NCI-H1417 (cell line): ENCODE measurements at regions not wholly inside any gene's neighbourhood (a gene's known extent, or its start where the extent isn't known, plus 50 kb on each side); places are given as distances from the start of the nearest gene placed in this dataset.
A peak's percentile ranks its signal among the peaks of the same experiment; 100 is the strongest.

ENCODE experiments used
- DNase-seq, 3 experiments: peaks; one replicate each; lab custom pipeline; 2025; lab: John Stamatoyannopoulos, UW

DNA sequence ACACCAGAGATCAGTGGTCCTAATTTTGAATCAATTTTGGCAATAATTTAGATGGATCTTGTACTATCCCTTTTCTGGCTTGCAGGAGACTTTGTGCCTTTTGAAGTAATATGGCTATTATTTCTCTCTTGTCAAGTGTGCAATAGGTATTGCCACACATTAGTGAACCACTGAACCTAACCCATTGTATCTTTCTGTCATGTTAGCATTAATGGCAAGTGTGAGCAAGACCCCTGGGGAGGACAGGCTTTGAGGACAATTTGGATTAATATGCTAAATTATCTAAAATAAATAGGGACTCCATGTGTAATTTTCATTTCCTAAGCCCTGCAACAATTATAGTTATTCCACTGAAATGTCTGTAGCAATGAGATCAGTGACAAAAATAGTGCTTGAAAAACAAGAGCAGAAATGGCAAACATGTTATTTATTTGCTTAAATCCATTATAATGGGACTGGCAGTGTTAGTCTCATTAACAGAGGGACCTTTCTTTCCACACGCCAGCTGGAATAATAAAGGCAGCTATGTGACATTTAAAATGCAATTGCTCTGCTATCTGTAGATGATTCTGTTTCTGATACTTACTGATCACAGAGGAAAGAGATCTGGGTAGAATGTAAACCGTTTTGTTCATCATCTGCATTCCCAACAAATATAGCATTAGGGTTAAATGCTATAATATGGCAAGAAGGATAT lies 753.3 kb upstream of the ZNF608 start:
- peak in 2 of 3 experiments; percentile 39 to 80 for DNase-seq

DNA sequence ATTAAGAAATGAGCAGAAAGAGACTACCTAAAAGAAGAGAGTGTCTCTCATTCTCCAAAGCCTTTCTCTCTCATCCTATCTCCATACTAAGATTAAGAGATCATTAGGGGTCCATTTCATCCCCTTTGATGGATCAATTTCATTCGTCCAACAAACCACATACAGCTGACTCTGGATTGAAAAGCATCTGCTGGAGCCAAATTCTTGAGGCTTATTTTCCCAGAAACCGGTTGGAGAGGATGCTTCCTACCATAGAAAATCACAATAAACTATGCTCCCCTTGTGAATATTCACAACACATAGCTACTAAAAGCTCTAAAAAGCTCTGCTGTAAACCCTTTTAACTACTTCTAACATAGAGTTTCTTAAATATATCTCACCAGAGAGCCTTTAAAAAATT lies 755.0 kb upstream of the ZNF608 start:
- no peak for DNase-seq

DNA sequence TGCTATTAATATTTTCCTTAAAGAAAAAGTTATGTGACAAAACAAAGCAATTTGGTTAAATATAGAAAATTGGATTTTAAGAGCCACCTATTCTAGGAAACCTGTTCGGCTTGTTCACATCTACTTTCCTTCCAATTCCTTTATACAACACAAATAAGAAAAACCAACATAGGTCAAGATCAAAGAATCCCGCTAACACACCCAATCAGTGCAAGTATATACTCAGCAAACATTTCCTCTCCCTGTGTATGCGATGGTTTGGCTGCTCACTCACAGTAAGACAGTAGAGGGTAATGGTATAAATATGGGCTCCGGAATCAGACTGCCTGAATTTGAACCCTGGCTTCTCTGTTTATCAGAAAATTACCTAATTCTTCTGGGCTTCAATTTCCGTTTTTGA lies 757.5 kb upstream of the ZNF608 start:
- no peak for DNase-seq

GRCh38 chr5:125505115-125505514 lies 758.7 kb upstream of the ZNF608 start:
- no peak for DNase-seq

DNA sequence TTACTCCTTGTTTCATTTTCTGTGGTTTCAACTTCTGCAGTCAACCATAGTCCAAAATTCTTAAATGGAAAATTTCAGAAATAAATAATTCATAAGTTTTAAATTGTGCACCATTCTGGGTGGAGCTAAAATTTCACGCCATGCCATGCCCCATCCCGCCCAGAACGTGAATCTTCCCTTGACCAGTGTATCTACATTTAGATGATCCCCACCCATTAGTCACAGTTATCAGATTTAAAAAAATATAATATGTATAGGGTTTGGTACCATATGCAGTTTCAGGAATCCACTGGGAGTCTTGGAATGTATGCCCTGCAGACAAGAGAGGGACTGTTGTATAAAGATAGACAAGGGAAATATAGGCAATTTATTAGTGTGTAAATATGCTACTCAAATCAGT lies 759.7 kb upstream of the ZNF608 start:
- DNase-seq, result no peak

- no peak for DNase-seq
Measured at GRCh38 chr5:125508225-125508624, 761.8 kb upstream of the ZNF608 start.

DNA sequence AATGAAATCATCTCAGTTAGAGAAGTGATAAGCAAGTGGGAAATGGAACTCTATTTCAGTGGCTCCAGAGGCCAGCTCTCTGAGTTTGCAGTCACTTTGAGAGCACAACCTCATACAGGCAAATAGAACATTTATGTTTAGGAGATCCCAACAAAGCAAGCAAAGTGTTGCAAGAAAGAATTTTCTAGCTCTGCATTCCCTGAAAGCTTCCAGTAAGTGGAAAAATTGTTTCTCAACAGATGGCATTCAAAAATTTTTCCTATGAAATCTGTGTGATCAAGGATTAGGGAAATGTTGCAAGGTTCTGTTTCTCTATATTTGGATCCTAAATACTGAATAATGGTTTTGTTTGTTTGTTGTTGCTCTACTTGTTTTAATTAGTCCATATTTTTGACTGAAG lies 764.2 kb upstream of the ZNF608 start:
- DNase-seq, result no peak

GRCh38 chr5:125517973-125518550 lies 771.6 kb upstream of the ZNF608 start:
- DNase-seq, result no peak

DNA sequence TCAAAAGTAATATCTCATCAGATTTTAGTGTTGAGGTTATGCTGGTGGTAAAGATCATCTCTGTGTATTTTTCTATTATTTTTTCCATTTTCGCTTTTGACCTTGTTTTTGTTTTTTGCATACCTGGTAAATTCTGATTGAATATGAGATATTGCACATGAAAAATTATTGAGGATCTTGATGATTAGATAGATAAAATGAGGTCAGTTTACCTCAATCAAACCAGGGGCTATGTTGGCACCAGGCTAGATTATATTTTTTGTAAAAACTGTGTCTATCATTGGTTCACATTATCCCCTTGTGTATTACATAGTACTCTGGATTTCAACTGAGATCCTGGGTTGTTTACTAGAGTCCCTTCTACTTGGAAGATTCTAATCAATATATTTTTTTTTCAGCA lies 774.9 kb upstream of the ZNF608 start:
- DNase-seq, result no peak

GRCh38 chr5:125525356-125525755 lies 778.9 kb upstream of the ZNF608 start:
- no peak for DNase-seq

- DNase-seq, result no peak
Measured at GRCh38 chr5:125526966-125527365, 780.5 kb upstream of the ZNF608 start.

GRCh38 chr5:125528881-125529280 lies 782.4 kb upstream of the ZNF608 start:
- DNase-seq, result no peak

DNA sequence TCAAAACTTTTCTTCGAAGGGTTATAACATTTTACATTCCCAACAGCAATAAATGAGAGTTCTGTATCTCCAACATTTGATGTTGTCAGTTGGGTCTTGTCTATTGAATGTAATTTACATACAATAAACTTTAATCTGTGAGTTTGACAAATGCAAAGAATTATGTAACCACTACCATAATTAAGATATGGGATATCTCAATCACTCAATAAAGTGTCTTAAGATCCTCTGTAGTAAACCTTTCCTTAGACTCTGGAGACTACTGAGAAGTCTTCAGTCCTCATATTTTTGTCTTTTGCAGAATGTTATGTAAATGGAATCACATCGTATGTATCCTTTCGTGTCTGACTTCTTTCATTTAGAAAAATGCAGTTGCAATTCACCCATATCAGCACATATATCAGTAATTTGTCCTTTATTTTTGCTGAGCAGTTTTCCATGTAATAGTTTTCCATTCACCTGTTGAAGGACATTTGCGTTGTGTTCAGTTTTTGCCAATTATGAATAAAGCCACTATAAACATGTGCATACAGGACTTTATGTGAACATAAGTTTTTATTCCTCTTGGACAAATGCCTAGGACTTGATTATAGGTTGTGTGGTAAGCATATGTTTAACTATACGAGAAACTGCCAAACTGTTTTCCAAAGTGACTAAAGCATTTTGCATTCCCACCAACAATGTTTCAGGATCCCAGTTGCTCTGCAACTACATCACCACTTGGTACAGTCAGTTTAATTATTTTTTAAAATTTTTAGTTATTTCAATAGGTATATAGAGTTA lies 784.6 kb upstream of the ZNF608 start:
- peak in 1 of 3 experiments; percentile 17 for DNase-seq

DNA sequence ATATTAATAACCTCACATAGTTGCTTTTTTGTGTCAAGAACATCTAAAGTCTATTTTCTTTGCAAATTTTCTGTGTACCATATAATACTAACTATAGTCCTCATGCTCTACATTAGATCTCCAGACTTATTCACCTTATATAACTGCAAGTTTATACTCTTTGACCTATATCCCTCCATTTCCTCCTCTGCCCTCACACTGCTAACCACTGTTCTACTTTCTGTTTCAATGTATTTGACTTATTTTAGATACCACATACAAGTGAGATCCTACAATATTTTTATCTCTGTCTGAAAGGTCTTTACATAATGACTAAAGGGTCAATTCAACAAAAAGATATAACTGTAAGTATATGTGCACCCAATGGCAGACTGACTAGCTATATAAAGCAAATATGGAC lies 789.7 kb upstream of the ZNF608 start:
- no peak for DNase-seq

- DNase-seq, result no peak
Measured at GRCh38 chr5:125536582-125536981, 790.1 kb upstream of the ZNF608 start.

- DNase-seq, result no peak
Measured at GRCh38 chr5:125537661-125538060, 791.2 kb upstream of the ZNF608 start.

- peak in 1 of 3 experiments; percentile 2 for DNase-seq
Measured at GRCh38 chr5:125538469-125538868, 792.0 kb upstream of the ZNF608 start.

- no peak for DNase-seq
Measured at GRCh38 chr5:125541085-125541484, 794.6 kb upstream of the ZNF608 start.

GRCh38 chr5:125549322-125549911 lies 803.0 kb upstream of the ZNF608 start:
- peak in 2 of 3 experiments; percentile 1 to 36 for DNase-seq

GRCh38 chr5:125550274-125550673 lies 803.8 kb upstream of the ZNF608 start:
- peak in 2 of 3 experiments; percentile 2 to 29 for DNase-seq

- DNase-seq, result no peak
Measured at GRCh38 chr5:125551246-125551645, 804.8 kb upstream of the ZNF608 start.

DNA sequence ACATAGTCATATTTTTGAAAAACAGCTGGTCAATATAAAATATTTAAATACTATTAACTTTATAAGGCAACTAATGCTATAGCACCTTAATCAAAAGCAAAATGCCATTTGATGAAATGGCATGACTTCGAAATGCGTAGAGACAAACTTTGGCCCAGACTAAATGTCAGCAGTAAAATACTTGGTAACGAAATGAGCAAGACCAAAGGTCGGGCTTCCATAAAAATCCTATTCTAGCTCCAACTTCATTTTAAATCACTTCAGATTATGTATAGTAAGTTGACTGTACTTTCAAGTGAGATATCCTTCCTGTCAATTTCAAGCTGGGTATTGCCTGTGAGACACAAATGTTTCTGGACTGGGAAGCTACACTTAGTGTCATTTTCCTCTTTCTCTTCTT lies 805.4 kb upstream of the ZNF608 start:
- no peak for DNase-seq

- DNase-seq, result no peak
Measured at GRCh38 chr5:125552486-125552885, 806.0 kb upstream of the ZNF608 start.
